Amniotic epithelial cell (primary cell): ENCODE measurements at regions not wholly inside any gene's neighbourhood (a gene's known extent, or its start where the extent isn't known, plus 50 kb on each side); places are given as distances from the start of the nearest gene placed in this dataset.

Experiments used
- DNase-seq: peaks from one replicate; pipeline ENCODE4 v3.0.0-alpha.2; 2010; ENCODE audit warnings: low read depth

DNA sequence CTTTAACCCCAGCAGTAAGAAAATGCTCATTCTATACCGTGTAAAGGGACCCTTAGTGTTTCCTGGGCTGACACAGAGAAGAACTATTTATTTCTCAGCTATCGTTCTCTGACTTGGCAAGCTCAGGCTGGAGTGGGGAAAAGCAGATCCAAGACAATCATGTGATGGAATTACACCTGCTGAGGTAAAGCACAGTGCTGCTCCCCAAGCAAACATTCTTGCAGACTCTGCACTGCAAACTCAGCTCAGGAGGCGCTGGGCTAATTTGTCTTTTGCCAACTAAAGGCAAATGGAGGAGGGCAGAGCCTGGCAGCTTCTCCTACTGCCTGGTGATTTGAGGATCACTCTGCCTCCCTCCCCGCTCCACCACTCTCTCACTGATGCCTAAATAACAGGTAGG lies 57.8 kb upstream of the FUT8 start:
- DNase-seq: no peak

GRCh38 chr14:65356327-65356836 lies 56.1 kb upstream of the FUT8 start:
- DNase-seq: peak; percentile 32

GRCh38 chr14:65357113-65357512 lies 55.4 kb upstream of the FUT8 start:
- DNase-seq: no peak

DNA sequence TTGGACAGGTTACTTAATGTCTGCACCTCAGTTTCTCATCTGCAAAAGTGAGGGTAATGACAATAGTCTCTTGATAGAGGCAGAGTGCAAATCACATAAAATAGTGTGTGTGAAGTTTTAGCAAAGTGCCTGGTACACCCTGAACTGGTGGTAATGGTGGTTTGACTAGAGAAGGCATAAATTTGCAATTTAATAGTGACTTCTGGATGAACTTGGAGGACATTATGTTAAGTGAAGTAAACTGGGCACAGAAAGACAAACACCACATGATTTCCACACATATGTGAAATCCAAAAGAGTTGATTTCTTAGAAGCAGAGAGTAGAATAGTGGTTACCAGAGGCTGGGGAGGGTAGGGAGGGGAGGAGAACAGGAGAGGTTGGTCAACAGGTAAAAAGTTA lies 54.8 kb upstream of the FUT8 start:
- no peak for DNase-seq

DNA sequence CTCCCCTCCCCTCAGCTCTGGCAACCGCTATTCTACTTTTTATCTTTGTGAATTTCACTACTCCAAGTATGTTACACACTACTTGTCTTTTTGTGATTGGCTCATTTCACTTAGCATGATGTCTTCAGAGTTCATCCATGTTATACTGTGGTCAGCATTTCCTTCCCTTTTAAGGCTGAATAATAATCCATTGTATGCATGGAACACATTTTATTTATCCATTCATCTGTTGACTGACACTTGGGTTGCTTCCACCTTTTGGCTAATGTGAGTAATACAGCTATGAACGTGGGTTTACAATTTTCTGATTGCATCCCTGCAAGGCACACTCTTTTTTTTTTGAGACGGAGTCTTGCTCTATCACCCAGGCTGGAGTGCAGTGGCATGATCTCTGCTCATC lies 53.0 kb upstream of the FUT8 start:
- peak; percentile 71 for DNase-seq

- DNase-seq: peak; percentile 42
These were observed 52.3 kb upstream of the FUT8 start for GRCh38 chr14:65360144-65360784.

GRCh38 chr14:65361920-65362319 lies 50.6 kb upstream of the FUT8 start:
- DNase-seq: peak; percentile 87
